ENCODE measurements at regions not wholly inside any gene's neighbourhood (a gene's known extent, or its start where the extent isn't known, plus 50 kb on each side); places are given as distances from the start of the nearest gene placed in this dataset.

DNA sequence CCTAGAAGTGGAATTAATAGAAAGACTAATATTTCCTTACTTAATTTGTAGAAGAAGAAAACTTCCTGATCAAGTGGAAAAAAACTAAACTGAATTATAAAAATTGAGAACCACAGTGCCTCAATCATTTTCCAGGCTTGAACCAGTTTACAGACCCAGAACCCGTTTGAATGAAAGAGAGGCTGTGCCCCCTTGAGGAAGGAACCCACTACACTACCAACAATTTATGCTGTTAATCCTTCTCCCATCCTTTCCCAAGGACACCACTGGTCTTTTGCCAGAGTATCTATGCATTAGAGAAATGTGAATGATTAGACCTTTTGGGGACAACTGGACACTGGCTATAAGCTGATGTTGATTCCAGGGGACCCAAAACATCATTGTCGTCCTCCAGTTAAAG lies 842.6 kb downstream of the TECRL start:
- Mint-ChIP-seq H3K27ac (no peak overlapping the region), H3K4me1 (ENCODE audit: low read depth) (no peaks in the 10 kb centered on the region), H3K27me3 (no peaks in the 10 kb centered on the region), H3K36me3 (ENCODE audit: low read depth) (no peaks in the 10 kb centered on the region), H3K9me3 (peaks cover 13% of the 10 kb centered on the region), H3K4me3 (no peak overlapping the region)
- no peak overlapping the region for H3K27ac ChIP-seq (ENCODE audit: low read depth in 1 of 2, low read length in 2 of 2)
- DNase-seq (no peak), ATAC-seq (ENCODE audit: poor library complexity) (no peak)
- no peak for TF ChIP-seq CTCF (IDR thresholded peaks at IDR 0.05)
- no peaks in the 10 kb centered on the region for H3K36me3 ChIP-seq (ENCODE audit: insufficient read depth, low read length)
- H3K4me3 ChIP-seq (ENCODE audit: low read length): no peak overlapping the region
- peaks cover 4 to 7% of the 10 kb centered on the region in 2 experiments for H3K9me3 ChIP-seq (ENCODE audit: control insufficient read depth in 1 of 2, insufficient read depth in 1 of 2, low read length in 2 of 2)
- ChIA-PET POLR2A (no interaction called here), CTCF (no interaction called here)
- H3K4me1 ChIP-seq (ENCODE audit: insufficient read depth, low read length): no peaks in the 10 kb centered on the region
- no peaks in the 10 kb centered on the region for H3K27me3 ChIP-seq (ENCODE audit: control insufficient read depth in 1 of 2, insufficient read depth in 2 of 2, low read length in 2 of 2)
- intact Hi-C loops (cut with DNase I, micrococcal nuclease): no loop called here

DNA sequence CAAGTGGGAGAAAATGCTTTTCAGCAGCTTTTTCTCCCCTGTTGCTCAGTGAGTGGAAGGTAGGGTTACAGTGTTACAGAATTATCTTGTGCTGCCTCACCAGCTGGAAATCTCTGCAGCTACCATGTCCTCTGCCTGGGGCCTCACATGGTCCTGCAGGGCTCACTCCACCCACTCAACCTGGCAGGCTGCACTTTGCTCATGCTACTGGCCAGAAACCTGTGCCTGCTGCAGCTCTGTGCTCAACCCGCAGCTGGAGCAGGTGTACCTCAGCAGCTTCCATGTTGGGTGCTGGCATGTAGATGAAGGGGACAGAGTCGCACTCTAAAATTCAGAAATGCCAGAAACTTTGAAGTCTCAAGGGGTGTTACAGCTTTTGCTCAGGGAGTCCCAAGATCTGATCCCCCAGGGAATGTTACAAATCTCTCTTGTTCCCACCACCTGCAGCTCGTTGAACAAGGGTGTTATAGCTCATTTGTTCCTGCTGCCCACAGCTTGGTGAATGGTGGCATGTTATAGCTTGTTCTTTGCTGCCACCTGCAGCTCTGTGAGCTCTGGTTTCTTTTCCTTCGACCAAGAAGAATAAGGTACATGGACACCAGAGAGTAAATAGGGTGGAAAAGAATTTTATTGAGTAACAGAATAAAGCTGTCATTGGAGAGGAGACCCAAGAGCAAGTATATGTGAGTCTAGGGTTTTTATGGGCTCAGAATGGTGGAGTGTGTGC lies 845.8 kb downstream of the TECRL start:
- Histone ChIP-seq H3K36me3 (ENCODE audit: insufficient read depth, low read length) (no peaks in the 10 kb centered on the region), H3K27ac (ENCODE audit: low read depth in 1 of 2, low read length in 2 of 2) (no peak overlapping the region), H3K4me1 (ENCODE audit: insufficient read depth, low read length) (no peaks in the 10 kb centered on the region), H3K27me3 (ENCODE audit: control insufficient read depth in 1 of 2, insufficient read depth in 2 of 2, low read length in 2 of 2) (no peaks in the 10 kb centered on the region), H3K9me3 (ENCODE audit: control insufficient read depth in 1 of 2, insufficient read depth in 1 of 2, low read length in 2 of 2) (peaks cover 4 to 15% of the 10 kb centered on the region in 2 experiments), H3K4me3 (ENCODE audit: low read length) (no peak overlapping the region)
- Mint-ChIP-seq H3K4me3 (no peak overlapping the region), H3K9me3 (peaks cover 15% of the 10 kb centered on the region), H3K4me1 (ENCODE audit: low read depth) (no peaks in the 10 kb centered on the region), H3K27ac (no peak overlapping the region), H3K27me3 (no peaks in the 10 kb centered on the region), H3K36me3 (ENCODE audit: low read depth) (no peaks in the 10 kb centered on the region)
- intact Hi-C loops (cut with DNase I, micrococcal nuclease): no loop called here
- CTCF ChIA-PET: no interaction called here
- POLR2A ChIA-PET: no interaction called here
- no peak for TF ChIP-seq CTCF (IDR thresholded peaks at IDR 0.05)
- DNase-seq (no peak), ATAC-seq (ENCODE audit: poor library complexity) (no peak)

GRCh38 chr4:63558709-63559108 lies 850.5 kb downstream of the TECRL start:
- ChIA-PET POLR2A (no interaction called here), CTCF (no interaction called here)
- peaks cover 4 to 8% of the 10 kb centered on the region in 2 experiments for H3K9me3 ChIP-seq (ENCODE audit: control insufficient read depth in 1 of 2, insufficient read depth in 1 of 2, low read length in 2 of 2)
- H3K27me3 Mint-ChIP-seq: no peaks in the 10 kb centered on the region
- no peak overlapping the region for H3K27ac Mint-ChIP-seq
- no peak for TF ChIP-seq CTCF (IDR thresholded peaks at IDR 0.05)
- no peak overlapping the region for H3K4me3 ChIP-seq (ENCODE audit: low read length)
- no peaks in the 10 kb centered on the region for H3K4me1 Mint-ChIP-seq (ENCODE audit: low read depth)
- no peaks in the 10 kb centered on the region for H3K4me1 ChIP-seq (ENCODE audit: insufficient read depth, low read length)
- no peak overlapping the region for H3K27ac ChIP-seq (ENCODE audit: low read depth in 1 of 2, low read length in 2 of 2)
- no peak overlapping the region for H3K4me3 Mint-ChIP-seq
- DNase-seq (no peak), ATAC-seq (ENCODE audit: poor library complexity) (no peak)
- peaks cover 11% of the 10 kb centered on the region for H3K9me3 Mint-ChIP-seq
- intact Hi-C loops (cut with DNase I, micrococcal nuclease): no loop called here
- H3K36me3 ChIP-seq (ENCODE audit: insufficient read depth, low read length): no peaks in the 10 kb centered on the region
- no peaks in the 10 kb centered on the region for H3K36me3 Mint-ChIP-seq (ENCODE audit: low read depth)
- no peaks in the 10 kb centered on the region for H3K27me3 ChIP-seq (ENCODE audit: control insufficient read depth in 1 of 2, insufficient read depth in 2 of 2, low read length in 2 of 2)

Measured in CD4-positive, alpha-beta T cell (primary cell).